HepG2 (cell line): ENCODE measurements at regions not wholly inside any gene's neighbourhood (a gene's known extent, or its start where the extent isn't known, plus 50 kb on each side); places are given as distances from the start of the nearest gene placed in this dataset.

ENCODE experiments used
- ATAC-seq: fragments of 200-7000 bp; cut with Tn5 transposase; 3 replicates; pipeline ENCODE4 v1.9.1; 2020; ENCODE audit warnings: mild to moderate bottlenecking, moderate library complexity
- BruUV-seq: library from RNA; stranded (reverse); fragments of 400-500 nt; replicated peaks from 2 replicates; lab custom pipeline; 2021; lab: Mats Ljungman, UMichigan
- CTCF ChIA-PET: fragments of 300-600 bp; formaldehyde crosslinking; extraction: SDS; loops from one replicate; lab custom pipeline; 2021; ENCODE audit warnings: low total read pairs, inconsistent platforms, low intra/inter-chr PET ratio; lab: Yijun Ruan, JAX
- POLR2A ChIA-PET: fragments of 350-600 bp; sonication (Branson Sonifier 250); formaldehyde crosslinking; loops from one replicate; lab custom pipeline; 2020; ENCODE audit warnings: antibody characterized with exemption, inconsistent platforms; lab: Yijun Ruan, JAX
- DNase-seq: peaks from one replicate; pipeline ENCODE4 v3.0.0-alpha.2; 2015; ENCODE audit warnings: low spot score
- FAIRE-seq: peaks from 3 replicates; lab custom pipeline; 2011; peaks lifted over from hg19 to GRCh38; lab: Jason Lieb, UNC
- H2AFZ ChIP-seq: one replicate; pipeline ENCODE4 v1.6.1; 2011; ENCODE audit warnings: low read length, inconsistent platforms
- H3K27ac ChIP-seq: fragments of 300-600 bp; 3 replicates; pipeline ENCODE4 v1.8.0; 2011; ENCODE audit warnings: mixed run types, mild to moderate bottlenecking, mixed read lengths, low read length, inconsistent platforms; ENCODE audit not compliant: insufficient read depth; ENCODE audit errors: extremely low read length
- H3K27me3 ChIP-seq, 2 experiments: fragments of 200-600 bp in 1 of 2; 2 replicates in 1 of 2; 3 replicates in 1 of 2; pipeline versions ENCODE4 v1.6.0 to v1.8.0; 2011; ENCODE audit warnings: low read length in 2 of 2, mild to moderate bottlenecking in 2 of 2, moderate library complexity in 2 of 2, inconsistent platforms in 1 of 2; ENCODE audit not compliant: insufficient read depth in 2 of 2, control insufficient read depth in 1 of 2
- H3K36me3 ChIP-seq, 2 experiments: fragments of 200-600 bp in 1 of 2; replicated peaks in 1 of 2; 2 replicates in 1 of 2; 3 replicates in 1 of 2; pipeline versions ENCODE4 v1.5.1 to v1.8.0; 2011; ENCODE audit warnings: low read length in 2 of 2, inconsistent platforms in 1 of 2; ENCODE audit not compliant: insufficient read depth in 2 of 2, control insufficient read depth in 1 of 2
- H3K4me1 ChIP-seq: 2 replicates; pipeline ENCODE4 v1.5.1; 2012; ENCODE audit warnings: low read length, inconsistent platforms; ENCODE audit not compliant: insufficient read depth
- H3K4me2 ChIP-seq: 2 replicates; pipeline ENCODE4 v1.6.0; 2011; ENCODE audit warnings: low read depth, low read length, inconsistent platforms
- H3K4me3 ChIP-seq, 3 experiments: fragments of 200-600 bp in 1 of 3; sonication (generic), shearing (Covaris generic) in 1 of 3; replicated peaks in 1 of 3; 2 replicates each; pipeline ENCODE4 v1.5.1; 2011 to 2016; ENCODE audit warnings: low read length in 3 of 3, inconsistent platforms in 2 of 3, low read depth in 2 of 3, mild to moderate bottlenecking in 2 of 3, control low read depth in 1 of 3, mixed read lengths in 1 of 3; ENCODE audit not compliant: insufficient read depth in 1 of 3
- H3K79me2 ChIP-seq: one replicate; pipeline ENCODE4 v1.6.1; 2011; ENCODE audit warnings: low read length, inconsistent platforms; ENCODE audit not compliant: insufficient read depth
- H3K9ac ChIP-seq: 2 replicates; pipeline ENCODE4 v1.6.0; 2011; ENCODE audit warnings: mild to moderate bottlenecking, low read depth, low read length, inconsistent platforms; ENCODE audit not compliant: insufficient read depth
- H3K9me3 ChIP-seq: 2 replicates; pipeline ENCODE4 v1.5.1; 2012; ENCODE audit warnings: mild to moderate bottlenecking, low read length
- H4K20me1 ChIP-seq: 2 replicates; pipeline ENCODE4 v1.6.0; 2011; ENCODE audit warnings: inconsistent platforms, mild to moderate bottlenecking, low read length, moderate library complexity; ENCODE audit not compliant: insufficient read depth
- ADNP ChIP-seq: sonication (generic); formaldehyde crosslinking; IDR thresholded peaks from 2 replicates; pipeline ENCODE4 v1.4.0; 2020; ENCODE audit warnings: missing genetic modification reagents
- CENPX ChIP-seq: sonication (generic); formaldehyde crosslinking; IDR thresholded peaks from 2 replicates; pipeline ENCODE4 v1.9.0; 2021; ENCODE audit warnings: mild to moderate bottlenecking, missing genetic modification reagents, moderate library complexity
- CREB3 ChIP-seq: sonication (generic); formaldehyde crosslinking; IDR thresholded peaks from 2 replicates; pipeline ENCODE4 v1.5.0; 2020; ENCODE audit warnings: missing genetic modification reagents
- CSRNP1 ChIP-seq: sonication (generic); formaldehyde crosslinking; IDR thresholded peaks from 2 replicates; pipeline ENCODE4 v1.8.1; 2023; ENCODE audit warnings: mild to moderate bottlenecking, missing genetic modification reagents
- GMEB1 ChIP-seq: sonication (generic); formaldehyde crosslinking; IDR thresholded peaks from 2 replicates; pipeline ENCODE4 v1.5.1; 2020; ENCODE audit warnings: missing genetic modification reagents, mild to moderate bottlenecking, borderline replicate concordance
- HNF4G ChIP-seq, 2 experiments: sonication (generic) in 1 of 2; formaldehyde crosslinking in 1 of 2; IDR thresholded peaks; 2 replicates each; pipeline versions ENCODE4 v1.4.0 to v1.6.1; 2011 to 2020; ENCODE audit warnings: borderline replicate concordance in 2 of 2, low read depth in 2 of 2, mild to moderate bottlenecking in 2 of 2, low read length in 1 of 2, missing genetic modification reagents in 1 of 2, moderate library complexity in 1 of 2
- JUND ChIP-seq: sonication (generic); formaldehyde crosslinking; IDR thresholded peaks from 2 replicates; pipeline ENCODE4 v1.8.0; 2022; ENCODE audit warnings: mild to moderate bottlenecking, missing genetic modification reagents
- KDM5A ChIP-seq: fragments of 200-600 bp; sonication (generic); IDR thresholded peaks from 2 replicates; pipeline ENCODE4 v1.7.0; 2018; ENCODE audit warnings: antibody characterized with exemption, mild to moderate bottlenecking, low read length, borderline replicate concordance
- SETDB1 ChIP-seq: sonication (generic); formaldehyde crosslinking; IDR thresholded peaks from 2 replicates; pipeline ENCODE4 v1.5.1; 2020; ENCODE audit warnings: missing genetic modification reagents, mild to moderate bottlenecking, borderline replicate concordance
- STAG1 ChIP-seq: sonication (generic); formaldehyde crosslinking; IDR thresholded peaks from 2 replicates; pipeline ENCODE4 v1.4.0; 2020; ENCODE audit warnings: missing genetic modification reagents
- TGIF2 ChIP-seq: IDR thresholded peaks from 2 replicates; pipeline ENCODE4 v1.6.1; 2016; ENCODE audit warnings: control low read depth, missing compliant biosample characterization
- ZFP36L2 ChIP-seq: sonication (generic); formaldehyde crosslinking; IDR thresholded peaks from 2 replicates; pipeline ENCODE4 v1.4.0; 2020; ENCODE audit warnings: missing genetic modification reagents
- ZFP82 ChIP-seq: sonication (generic); formaldehyde crosslinking; IDR thresholded peaks from 2 replicates; pipeline ENCODE4 v1.5.1; 2020; ENCODE audit warnings: mild to moderate bottlenecking, missing genetic modification reagents, borderline replicate concordance
- ZNF143 ChIP-seq: sonication (generic); formaldehyde crosslinking; IDR thresholded peaks from 2 replicates; pipeline ENCODE4 v1.4.0; 2020; ENCODE audit warnings: missing genetic modification reagents
- ZNF333 ChIP-seq: sonication (generic); formaldehyde crosslinking; IDR thresholded peaks from 2 replicates; pipeline ENCODE4 v1.4.0; 2020; ENCODE audit warnings: mild to moderate bottlenecking, missing genetic modification reagents, borderline replicate concordance
- ZNF543 ChIP-seq: sonication (generic); formaldehyde crosslinking; IDR thresholded peaks from 2 replicates; pipeline ENCODE4 v1.4.0; 2020; ENCODE audit warnings: mild to moderate bottlenecking, missing genetic modification reagents
- ZNF563 ChIP-seq: sonication (generic); formaldehyde crosslinking; IDR thresholded peaks from 2 replicates; pipeline ENCODE4 v1.8.0; 2022; ENCODE audit warnings: mild to moderate bottlenecking, moderate library complexity, missing genetic modification reagents
- ZNF781 ChIP-seq: sonication (generic); formaldehyde crosslinking; IDR thresholded peaks from 2 replicates; pipeline ENCODE4 v1.5.1; 2020; ENCODE audit warnings: borderline replicate concordance, mild to moderate bottlenecking, missing genetic modification reagents; ENCODE audit errors: not compliant biosample characterization
- WGBS: methylation state at CpG from one replicate; pipeline ENCODE4 v1.1.6; 2017; ENCODE audit warnings: low lambda C conversion rate; 5-methylcytosine and 5-hydroxymethylcytosine counted together
- in situ Hi-C: cut with HindIII; loops from 2 replicates; pipeline ENCODE4 v1.10.0; 2017; ENCODE audit warnings: low pct_unique_long_range_greater_than_20kb; ENCODE audit not compliant: extremely low pct_ligation_motif_present
- intact Hi-C: fragments of 100-400 bp; cut with micrococcal nuclease; formaldehyde crosslinking; loops from one replicate; pipeline ENCODE4 v1.10.0; 2022; ENCODE audit not compliant: unreplicated experiment

- in situ Hi-C loops = no loop called here
- FAIRE-seq (no peak), ATAC-seq (no peak), DNase-seq (no peak)
- no peak for TF ChIP-seq KDM5A
- TF ChIP-seq ZNF143 = no peak
- no peak for TF ChIP-seq CREB3 (CRISPR knock-in tag)
- no peak for TF ChIP-seq ZNF781 (CRISPR knock-in tag)
- TF ChIP-seq STAG1 (CRISPR knock-in tag) = no peak
- TF ChIP-seq CENPX (CRISPR knock-in tag) = no peak
- TF ChIP-seq TGIF2 = no peak
- no peak for TF ChIP-seq ADNP (CRISPR knock-in tag)
- no peak for TF ChIP-seq ZNF563 (CRISPR knock-in tag)
- no peak for TF ChIP-seq ZNF543 (CRISPR knock-in tag)
- no peak for TF ChIP-seq ZFP36L2 (CRISPR knock-in tag)
- no peak for TF ChIP-seq GMEB1 (CRISPR knock-in tag)
- no peak for TF ChIP-seq ZNF333
- TF ChIP-seq ZFP82 (CRISPR knock-in tag) = no peak
- no peak for TF ChIP-seq HNF4G (IDR thresholded peaks at IDR 0.05; ENCODE audit: borderline replicate concordance, low read depth, low read length)
- TF ChIP-seq HNF4G (CRISPR knock-in tag; IDR thresholded peaks at IDR 0.05; ENCODE audit: borderline replicate concordance, low read depth) = no peak
- no peak for TF ChIP-seq JUND
- TF ChIP-seq CSRNP1 (CRISPR knock-in tag) = no peak
- TF ChIP-seq SETDB1 (CRISPR knock-in tag) = no peak
- intact Hi-C loops = no loop called here
- Histone ChIP-seq H3K9me3 (peaks cover 7% of the 10 kb centered on the region; the same call in 1 of the 2 replicates), H3K4me3 (no peak overlapping the region), H3K36me3 (no peaks in the 10 kb centered on the region), H3K27ac (no peak overlapping the region), H3K4me1 (no peaks in the 10 kb centered on the region), H3K79me2 (no peaks in the 10 kb centered on the region), H3K27me3 (no peaks in the 10 kb centered on the region), H4K20me1 (no peaks in the 10 kb centered on the region), H2AFZ (no peak overlapping the region), H3K9ac (no peak overlapping the region), H3K4me2 (no peak overlapping the region)
- ChIA-PET CTCF (no interaction called here), POLR2A (no interaction called here)
- WGBS = 0% methylated on average over 1 of the region's 5 CpGs
- no TSS peak for BruUV-seq
Observed at GRCh38 chrX:4484266-4484665, 770.8 kb upstream of the PRKX start.
